ENCODE measurements at regions not wholly inside any gene's neighbourhood (a gene's known extent, or its start where the extent isn't known, plus 50 kb on each side); places are given as distances from the start of the nearest gene placed in this dataset.

DNA sequence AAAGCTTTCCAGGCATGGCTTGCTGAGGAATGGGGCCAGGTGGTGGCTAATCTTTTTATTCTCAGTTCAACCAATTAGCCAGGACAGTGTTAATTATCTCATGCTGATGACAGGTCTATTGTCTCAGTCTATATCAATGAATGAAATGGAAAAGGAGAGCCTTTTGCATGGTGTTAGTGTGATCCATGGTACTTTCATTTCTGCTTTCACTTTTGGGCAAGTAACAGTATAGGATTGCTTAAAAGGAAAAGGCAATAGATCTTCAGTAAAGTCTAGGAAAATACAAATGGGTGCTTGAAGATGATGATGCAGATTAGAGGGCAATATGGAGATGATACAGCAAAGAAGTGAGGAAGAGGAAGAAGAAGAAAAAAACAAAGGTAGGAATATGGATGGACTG, 430.3 kb downstream of the TFAP2A start:
- DNase-seq = no peak
- Histone ChIP-seq H3K27ac (no peak overlapping the region), H3K4me3 (no peak overlapping the region), H3K36me3 (no peaks in the 10 kb centered on the region), H3K27me3 (no peaks in the 10 kb centered on the region), H3K4me1 (no peaks in the 10 kb centered on the region), H3K9me3 (no peaks in the 10 kb centered on the region)
- intact Hi-C loops (cut with DNase I; ENCODE audit: low total_unique reads) = no loop called here
- no peak for TF ChIP-seq POLR2A (IDR thresholded peaks at IDR 0.05)
- TF ChIP-seq, protein P1, sequence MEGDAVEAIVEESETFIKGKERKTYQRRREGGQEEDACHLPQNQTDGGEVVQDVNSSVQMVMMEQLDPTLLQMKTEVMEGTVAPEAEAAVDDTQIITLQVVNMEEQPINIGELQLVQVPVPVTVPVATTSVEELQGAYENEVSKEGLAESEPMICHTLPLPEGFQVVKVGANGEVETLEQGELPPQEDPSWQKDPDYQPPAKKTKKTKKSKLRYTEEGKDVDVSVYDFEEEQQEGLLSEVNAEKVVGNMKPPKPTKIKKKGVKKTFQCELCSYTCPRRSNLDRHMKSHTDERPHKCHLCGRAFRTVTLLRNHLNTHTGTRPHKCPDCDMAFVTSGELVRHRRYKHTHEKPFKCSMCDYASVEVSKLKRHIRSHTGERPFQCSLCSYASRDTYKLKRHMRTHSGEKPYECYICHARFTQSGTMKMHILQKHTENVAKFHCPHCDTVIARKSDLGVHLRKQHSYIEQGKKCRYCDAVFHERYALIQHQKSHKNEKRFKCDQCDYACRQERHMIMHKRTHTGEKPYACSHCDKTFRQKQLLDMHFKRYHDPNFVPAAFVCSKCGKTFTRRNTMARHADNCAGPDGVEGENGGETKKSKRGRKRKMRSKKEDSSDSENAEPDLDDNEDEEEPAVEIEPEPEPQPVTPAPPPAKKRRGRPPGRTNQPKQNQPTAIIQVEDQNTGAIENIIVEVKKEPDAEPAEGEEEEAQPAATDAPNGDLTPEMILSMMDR (IDR thresholded peaks at IDR 0.05) = no peak

DNA sequence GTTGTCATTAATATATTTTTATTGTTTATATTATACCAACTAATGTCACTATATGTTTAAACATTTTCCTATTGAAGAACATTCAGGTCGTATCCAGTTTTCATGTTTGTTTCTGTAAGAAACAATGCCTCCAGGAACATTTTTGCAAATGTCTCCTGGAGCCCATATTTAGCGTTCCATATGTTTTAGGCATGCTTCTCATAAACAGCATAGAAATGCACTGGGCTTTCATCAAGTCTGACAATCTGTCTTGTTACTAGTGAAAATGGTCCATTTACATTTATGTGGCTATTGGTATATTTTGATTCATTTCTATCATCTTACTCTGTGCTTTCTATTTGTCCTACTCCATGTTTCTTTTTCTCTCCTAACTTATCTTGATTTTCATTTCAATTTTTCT, 431.7 kb downstream of the TFAP2A start:
- no peak for DNase-seq
- Histone ChIP-seq H3K36me3 (no peaks in the 10 kb centered on the region), H3K27me3 (no peaks in the 10 kb centered on the region), H3K4me1 (no peaks in the 10 kb centered on the region), H3K4me3 (no peak overlapping the region), H3K27ac (no peak overlapping the region), H3K9me3 (no peaks in the 10 kb centered on the region)
- intact Hi-C loops (cut with DNase I; ENCODE audit: low total_unique reads) = no loop called here
- no peak for TF ChIP-seq POLR2A (IDR thresholded peaks at IDR 0.05)
- TF ChIP-seq, protein P1 (IDR thresholded peaks at IDR 0.05) = no peak

DNA sequence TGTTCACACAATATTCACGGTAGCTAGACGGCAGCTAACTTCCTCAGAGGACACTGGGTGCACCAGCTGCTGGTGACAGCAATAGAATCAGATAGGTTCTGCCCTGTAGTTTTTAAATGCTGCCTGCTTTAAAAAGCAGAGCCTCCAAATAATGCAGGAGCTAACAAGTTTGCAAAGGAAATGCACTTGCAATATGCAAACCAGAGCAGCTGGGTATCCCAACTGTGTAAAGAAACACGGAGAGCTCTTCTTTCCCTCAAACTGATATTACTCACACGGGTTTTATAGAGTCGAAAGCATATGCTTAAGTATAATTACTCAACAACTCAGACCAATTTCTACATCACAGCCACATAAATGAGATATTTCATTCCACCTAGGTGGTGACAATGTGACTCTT, 432.7 kb downstream of the TFAP2A start:
- Histone ChIP-seq H3K27ac (no peak overlapping the region), H3K27me3 (no peaks in the 10 kb centered on the region), H3K9me3 (no peaks in the 10 kb centered on the region), H3K4me3 (no peak overlapping the region), H3K36me3 (no peaks in the 10 kb centered on the region), H3K4me1 (no peaks in the 10 kb centered on the region)
- intact Hi-C loops (cut with DNase I; ENCODE audit: low total_unique reads) = no loop called here
- TF ChIP-seq, protein P1 (IDR thresholded peaks at IDR 0.05) = no peak
- TF ChIP-seq POLR2A (IDR thresholded peaks at IDR 0.05) = no peak
- no peak for DNase-seq

DNA sequence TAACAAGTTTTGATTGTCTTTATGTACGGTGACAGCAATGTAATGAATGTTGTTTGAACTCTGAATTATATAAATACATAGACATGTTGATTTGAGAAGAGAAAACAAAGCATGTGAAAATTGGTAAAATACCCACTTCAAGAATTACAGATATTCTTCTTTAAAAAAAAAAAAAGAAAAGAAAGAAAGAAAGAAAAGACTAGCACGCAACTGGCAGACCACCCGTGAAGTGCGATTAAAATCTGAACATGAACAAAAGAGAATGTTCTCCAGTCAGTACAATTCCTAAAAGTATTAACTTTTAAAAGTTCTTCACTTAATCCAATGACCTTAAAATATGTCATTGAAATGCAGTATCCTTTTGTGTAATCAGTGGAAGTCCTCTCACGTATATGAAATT, 434.9 kb downstream of the TFAP2A start:
- no peak overlapping the region for H3K4me3 ChIP-seq
- TF ChIP-seq, protein P1 (IDR thresholded peaks at IDR 0.05) = no peak
- no peak for TF ChIP-seq POLR2A (IDR thresholded peaks at IDR 0.05)
- H3K27me3 ChIP-seq = no peaks in the 10 kb centered on the region
- no peaks in the 10 kb centered on the region for H3K36me3 ChIP-seq
- no peaks in the 10 kb centered on the region for H3K4me1 ChIP-seq
- no peaks in the 10 kb centered on the region for H3K9me3 ChIP-seq
- no peak overlapping the region for H3K27ac ChIP-seq
- no peak for DNase-seq
- intact Hi-C loops (cut with DNase I; ENCODE audit: low total_unique reads) = no loop called here

DNA sequence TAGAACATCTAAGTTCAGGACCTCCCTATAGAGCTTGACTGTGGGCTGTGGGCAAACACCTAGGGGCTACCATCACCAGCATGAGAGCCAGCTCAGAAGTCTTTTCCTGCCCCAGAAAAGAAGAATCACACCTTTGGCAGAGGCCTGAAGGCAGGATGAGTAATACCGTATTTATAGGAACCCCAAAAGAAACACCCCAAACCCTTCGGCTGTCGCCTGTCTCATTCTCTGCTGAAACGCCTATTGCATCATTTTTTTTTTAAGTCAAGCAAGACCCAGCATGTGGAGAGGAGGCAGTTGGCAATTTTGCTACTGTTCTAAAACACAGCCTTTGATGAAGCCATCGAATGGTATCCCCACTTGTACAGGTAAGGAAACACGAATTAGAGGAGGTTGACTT, 436.4 kb downstream of the TFAP2A start:
- Histone ChIP-seq H3K4me1 (no peaks in the 10 kb centered on the region), H3K9me3 (no peaks in the 10 kb centered on the region), H3K4me3 (no peak overlapping the region), H3K36me3 (no peaks in the 10 kb centered on the region), H3K27me3 (no peaks in the 10 kb centered on the region), H3K27ac (no peak overlapping the region)
- TF ChIP-seq, protein P1 (IDR thresholded peaks at IDR 0.05) = no peak
- no peak for TF ChIP-seq POLR2A (IDR thresholded peaks at IDR 0.05)
- intact Hi-C loops (cut with DNase I; ENCODE audit: low total_unique reads) = no loop called here
- DNase-seq = no peak

Data from uterus (tissue), 3 donors.